ENCODE measurements at regions not wholly inside any gene's neighbourhood (a gene's known extent, or its start where the extent isn't known, plus 50 kb on each side); places are given as distances from the start of the nearest gene placed in this dataset.

- H3K36me3 ChIP-seq (ENCODE audit: control insufficient read depth in 2 of 2, insufficient read depth in 2 of 2, low read length in 1 of 2): peaks cover 0 to 4% of the 10 kb centered on the region in 2 donors
- H3K27ac ChIP-seq (ENCODE audit: low read depth in 2 of 2, low read length in 1 of 2): peak overlapping the region in 1 of 2 donors; percentile 0
- no peak overlapping the region for H3K4me3 ChIP-seq (ENCODE audit: low read depth in 1 of 2, low read length in 2 of 2)
- no peaks in the 10 kb centered on the region for H3K9me3 ChIP-seq (ENCODE audit: control insufficient read depth in 2 of 2, insufficient read depth in 1 of 2, low read depth in 1 of 2, low read length in 1 of 2)
- no peaks in the 10 kb centered on the region for H3K27me3 ChIP-seq (ENCODE audit: control insufficient read depth in 1 of 2, insufficient read depth in 2 of 2, low read length in 2 of 2)
- H3K4me1 ChIP-seq (ENCODE audit: control insufficient read depth in 2 of 2, insufficient read depth in 2 of 2, low read length in 1 of 2): no peaks in the 10 kb centered on the region
- WGBS, 2 donors: 82 to 84% methylated on average over 19 of the region's 19 CpGs
Measured at GRCh38 chr1:184811439-184812111, 56.9 kb upstream of the EDEM3 start.

- peak overlapping the region in 1 of 2 donors; percentile 16 for H3K27ac ChIP-seq (ENCODE audit: low read depth in 2 of 2, low read length in 1 of 2)
Measured at GRCh38 chr1:184810735-184811343, 56.2 kb upstream of the EDEM3 start.

GRCh38 chr1:184806296-184806721 is 51.7 kb upstream of the EDEM3 start:
- H3K36me3 ChIP-seq (ENCODE audit: control insufficient read depth in 2 of 2, insufficient read depth in 2 of 2, low read length in 1 of 2): peaks cover 3 to 4% of the 10 kb centered on the region in 2 donors

More at GRCh38 chr1:184810735-184811343, 56.2 kb upstream of the EDEM3 start:
- Histone ChIP-seq H3K36me3 (ENCODE audit: control insufficient read depth in 2 of 2, insufficient read depth in 2 of 2, low read length in 1 of 2) (peaks cover 3 to 4% of the 10 kb centered on the region in 2 donors), H3K4me3 (ENCODE audit: low read depth in 1 of 2, low read length in 2 of 2) (no peak overlapping the region), H3K4me1 (ENCODE audit: control insufficient read depth in 2 of 2, insufficient read depth in 2 of 2, low read length in 1 of 2) (no peaks in the 10 kb centered on the region), H3K27me3 (ENCODE audit: control insufficient read depth in 1 of 2, insufficient read depth in 2 of 2, low read length in 2 of 2) (no peaks in the 10 kb centered on the region), H3K9me3 (ENCODE audit: control insufficient read depth in 2 of 2, insufficient read depth in 1 of 2, low read depth in 1 of 2, low read length in 1 of 2) (no peaks in the 10 kb centered on the region)
- 62 to 66% methylated on average over 11 of the region's 11 CpGs for WGBS, 2 donors

GRCh38 chr1:184805667-184806295 is 51.1 kb upstream of the EDEM3 start:
- WGBS, 2 donors: 26 to 27% methylated on average over 13 of the region's 13 CpGs
- Histone ChIP-seq H3K27me3 (ENCODE audit: control insufficient read depth in 1 of 2, insufficient read depth in 2 of 2, low read length in 2 of 2) (no peaks in the 10 kb centered on the region), H3K9me3 (ENCODE audit: control insufficient read depth in 2 of 2, insufficient read depth in 1 of 2, low read depth in 1 of 2, low read length in 1 of 2) (no peaks in the 10 kb centered on the region), H3K4me1 (ENCODE audit: control insufficient read depth in 2 of 2, insufficient read depth in 2 of 2, low read length in 1 of 2) (no peaks in the 10 kb centered on the region), H3K27ac (ENCODE audit: low read depth in 2 of 2, low read length in 1 of 2) (peak overlapping the region in 1 of 2 donors; percentile 22), H3K4me3 (ENCODE audit: low read depth in 1 of 2, low read length in 2 of 2) (no peak overlapping the region), H3K36me3 (ENCODE audit: control insufficient read depth in 2 of 2, insufficient read depth in 2 of 2, low read length in 1 of 2) (peaks cover 3 to 4% of the 10 kb centered on the region in 2 donors)

More at GRCh38 chr1:184806296-184806721, 51.7 kb upstream of the EDEM3 start:
- WGBS, 2 donors: 77 to 78% methylated on average over 5 of the region's 5 CpGs
- Histone ChIP-seq H3K27me3 (ENCODE audit: control insufficient read depth in 1 of 2, insufficient read depth in 2 of 2, low read length in 2 of 2) (no peaks in the 10 kb centered on the region), H3K4me1 (ENCODE audit: control insufficient read depth in 2 of 2, insufficient read depth in 2 of 2, low read length in 1 of 2) (no peaks in the 10 kb centered on the region), H3K9me3 (ENCODE audit: control insufficient read depth in 2 of 2, insufficient read depth in 1 of 2, low read depth in 1 of 2, low read length in 1 of 2) (no peaks in the 10 kb centered on the region), H3K27ac (ENCODE audit: low read depth in 2 of 2, low read length in 1 of 2) (peak overlapping the region in 1 of 2 donors; percentile 7), H3K4me3 (ENCODE audit: low read depth in 1 of 2, low read length in 2 of 2) (no peak overlapping the region)
